ENCODE measurements at regions not wholly inside any gene's neighbourhood (a gene's known extent, or its start where the extent isn't known, plus 50 kb on each side); places are given as distances from the start of the nearest gene placed in this dataset.

GRCh38 chr3:117010318-117010717, 300.7 kb downstream of the TUSC7 start (continued):
- TF ChIP-seq CHD7 (IDR thresholded peaks at IDR 0.05; ENCODE audit: insufficient replicate concordance, low read length) (no peak), SIN3A (conservative IDR thresholded peaks at IDR 0.05 in 1 of 2, IDR thresholded peaks at IDR 0.05 in 1 of 2; ENCODE audit: low read depth in 1 of 2, low read length in 2 of 2) (no peak), GTF2F1 (IDR thresholded peaks at IDR 0.05; ENCODE audit: borderline replicate concordance, low read depth, low read length) (no peak), POLR2AphosphoS5 (IDR thresholded peaks at IDR 0.05; ENCODE audit: low read depth, low read length) (no peak)
- TF ChIP-seq, protein P1, sequence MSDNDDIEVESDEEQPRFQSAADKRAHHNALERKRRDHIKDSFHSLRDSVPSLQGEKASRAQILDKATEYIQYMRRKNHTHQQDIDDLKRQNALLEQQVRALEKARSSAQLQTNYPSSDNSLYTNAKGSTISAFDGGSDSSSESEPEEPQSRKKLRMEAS (IDR thresholded peaks at IDR 0.05), result no peak
